GM13977 (cell line): ENCODE measurements at regions not wholly inside any gene's neighbourhood (a gene's known extent, or its start where the extent isn't known, plus 50 kb on each side); places are given as distances from the start of the nearest gene placed in this dataset.

ENCODE experiments used
- DNase-seq: peaks from one replicate; pipeline ENCODE4 v3.0.0; 2012; ENCODE audit warnings: low spot score
- in situ Hi-C: fragments of 300-500 bp; cut with MboI; formaldehyde crosslinking; loops from one replicate; pipeline ENCODE4 v1.12.0; 2022; ENCODE audit warnings: low sequenced_read_pairs, low pct_unique_long_range_greater_than_20kb, mixed read lengths, inconsistent platforms; ENCODE audit not compliant: unreplicated experiment
- TF ChIP-seq, protein P1 (sequence below): IDR thresholded peaks from 2 replicates; pipeline ENCODE4 v1.5.1; 2012; ENCODE audit warnings: mild to moderate bottlenecking, control low read depth; ENCODE audit not compliant: insufficient read depth; ENCODE audit errors: extremely low read depth, missing control alignments

- TF ChIP-seq, protein P1, sequence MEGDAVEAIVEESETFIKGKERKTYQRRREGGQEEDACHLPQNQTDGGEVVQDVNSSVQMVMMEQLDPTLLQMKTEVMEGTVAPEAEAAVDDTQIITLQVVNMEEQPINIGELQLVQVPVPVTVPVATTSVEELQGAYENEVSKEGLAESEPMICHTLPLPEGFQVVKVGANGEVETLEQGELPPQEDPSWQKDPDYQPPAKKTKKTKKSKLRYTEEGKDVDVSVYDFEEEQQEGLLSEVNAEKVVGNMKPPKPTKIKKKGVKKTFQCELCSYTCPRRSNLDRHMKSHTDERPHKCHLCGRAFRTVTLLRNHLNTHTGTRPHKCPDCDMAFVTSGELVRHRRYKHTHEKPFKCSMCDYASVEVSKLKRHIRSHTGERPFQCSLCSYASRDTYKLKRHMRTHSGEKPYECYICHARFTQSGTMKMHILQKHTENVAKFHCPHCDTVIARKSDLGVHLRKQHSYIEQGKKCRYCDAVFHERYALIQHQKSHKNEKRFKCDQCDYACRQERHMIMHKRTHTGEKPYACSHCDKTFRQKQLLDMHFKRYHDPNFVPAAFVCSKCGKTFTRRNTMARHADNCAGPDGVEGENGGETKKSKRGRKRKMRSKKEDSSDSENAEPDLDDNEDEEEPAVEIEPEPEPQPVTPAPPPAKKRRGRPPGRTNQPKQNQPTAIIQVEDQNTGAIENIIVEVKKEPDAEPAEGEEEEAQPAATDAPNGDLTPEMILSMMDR: no peak
- no peak for DNase-seq
- in situ Hi-C loops: no loop called here
Measured at GRCh38 chr22:47288680-47289079, 526.2 kb downstream of the TBC1D22A start.

GRCh38 chr22:47287516-47287915 lies 525.1 kb downstream of the TBC1D22A start:
- no peak for DNase-seq
- TF ChIP-seq, protein P1: no peak
- in situ Hi-C loops: no loop called here

DNA sequence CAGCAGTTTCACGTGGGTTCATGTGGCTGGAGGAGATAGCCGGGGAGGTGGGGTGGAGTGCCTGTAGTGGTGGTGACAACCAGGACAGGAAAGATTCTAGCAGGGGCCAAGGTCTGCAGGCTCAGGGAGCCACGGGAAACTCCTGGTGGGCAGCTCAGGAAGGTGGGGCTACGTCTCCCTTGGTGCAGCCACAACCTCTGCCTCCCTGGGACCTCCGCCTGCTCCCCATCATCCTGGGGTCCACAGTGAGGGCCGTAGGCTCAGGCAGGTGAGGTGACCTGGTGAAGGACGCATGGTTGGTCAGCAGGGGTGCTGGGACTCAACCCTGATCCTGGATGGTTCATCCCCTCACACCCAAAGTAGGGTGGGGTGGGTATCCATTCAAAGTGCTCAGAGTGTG lies 524.1 kb downstream of the TBC1D22A start:
- in situ Hi-C loops: no loop called here
- DNase-seq: no peak
- TF ChIP-seq, protein P1: no peak

DNA sequence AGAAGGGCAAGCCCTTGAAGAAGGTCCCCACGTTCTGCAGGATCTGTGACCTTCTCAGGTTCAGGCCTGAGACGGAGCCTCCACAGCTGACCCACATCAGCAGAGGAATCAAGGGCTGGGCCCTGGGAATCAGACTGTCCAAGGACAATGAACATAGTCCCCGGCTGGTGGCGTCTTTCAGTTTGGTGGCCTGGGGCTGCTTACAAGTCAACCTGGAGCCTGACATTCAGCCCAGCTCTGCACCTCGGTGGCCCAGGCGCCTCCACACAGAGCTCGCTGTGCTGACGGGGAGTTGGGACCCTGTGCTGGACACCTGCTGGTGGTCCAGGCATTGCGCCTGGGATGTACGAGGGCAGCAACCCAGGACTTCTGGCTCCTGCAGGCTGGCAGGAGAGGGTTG lies 523.5 kb downstream of the TBC1D22A start:
- TF ChIP-seq, protein P1: no peak
- in situ Hi-C loops: no loop called here
- no peak for DNase-seq

GRCh38 chr22:47284822-47285221 lies 522.4 kb downstream of the TBC1D22A start:
- TF ChIP-seq, protein P1: no peak
- DNase-seq: no peak
- in situ Hi-C loops: no loop called here

DNA sequence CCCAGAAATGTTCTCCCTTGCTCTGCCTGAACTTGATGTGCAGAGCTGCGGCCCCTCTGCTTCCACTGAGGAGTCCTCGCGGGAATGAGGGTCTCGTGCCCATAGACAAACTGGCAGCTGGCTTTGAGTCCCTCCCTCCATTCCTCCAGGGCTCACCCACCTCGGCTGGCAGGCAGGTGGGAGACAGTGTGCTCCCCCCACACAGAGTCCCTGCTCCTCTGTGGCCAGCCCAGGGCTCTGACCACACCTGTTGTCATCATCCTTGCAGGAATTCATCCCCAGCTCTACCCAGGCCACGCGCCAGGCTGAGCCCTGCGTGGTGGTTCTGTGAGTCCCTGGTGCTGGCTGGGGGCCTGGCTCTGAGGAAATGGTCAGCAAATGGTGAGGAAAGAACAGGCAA lies 521.9 kb downstream of the TBC1D22A start:
- in situ Hi-C loops: no loop called here
- TF ChIP-seq, protein P1: no peak
- DNase-seq: no peak

DNA sequence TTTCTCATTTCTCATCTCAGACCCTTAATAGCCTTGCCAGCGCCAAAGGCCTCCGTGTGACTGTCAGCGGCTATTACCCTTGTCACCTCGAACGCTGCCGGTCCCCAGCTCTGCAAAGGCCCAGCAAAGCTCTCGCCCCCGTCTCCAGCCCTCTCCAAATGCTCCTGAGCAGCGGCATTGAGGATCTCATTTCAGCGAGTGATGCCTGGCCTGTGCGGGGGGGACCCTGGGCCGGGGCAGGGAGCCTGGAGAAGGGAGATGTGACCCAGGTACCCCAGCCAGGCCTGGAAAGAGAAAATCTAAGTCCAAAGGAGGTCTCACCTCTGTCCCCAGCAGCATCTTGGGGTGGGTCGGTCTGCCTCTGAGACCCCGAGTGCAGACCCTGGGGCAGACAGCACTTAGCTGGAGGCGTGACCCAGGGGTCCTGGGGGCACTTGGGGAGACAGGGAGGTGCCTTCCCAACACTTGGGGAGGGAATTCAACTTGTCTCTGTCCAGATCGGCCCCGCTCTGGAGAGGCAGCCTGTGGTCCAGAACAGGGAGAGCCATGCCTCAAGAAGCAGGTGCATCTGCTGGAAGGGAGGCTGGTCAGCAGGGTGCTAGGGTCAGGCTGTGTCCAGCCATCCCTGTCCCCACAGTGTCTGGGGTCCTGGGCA lies 521.3 kb downstream of the TBC1D22A start:
- in situ Hi-C loops: no loop called here
- TF ChIP-seq, protein P1: no peak
- DNase-seq: no peak
